ENCODE measurements at regions not wholly inside any gene's neighbourhood (a gene's known extent, or its start where the extent isn't known, plus 50 kb on each side); places are given as distances from the start of the nearest gene placed in this dataset.
"Not testable (repeated sequence)": the region's sequence is repeated elsewhere in the genome, so short reads cannot be mapped to it uniquely, and the experiment has no call there.

GRCh38 chr3:40753951-40754350, 229.2 kb downstream of the ZNF621 start:
- 30 to 40% methylated on average over 1 to 2 of the region's 3 CpGs for WGBS, 2 donors
- H3K4me1 ChIP-seq: peaks cover 0 to 20% (median 0%) of the 10 kb centered on the region in 3 donors
- H3K9me3 ChIP-seq: no peaks in the 10 kb centered on the region
- intact Hi-C loops (cut with DNase I): no loop called here
- no peak overlapping the region for H3K4me3 ChIP-seq
- H3K36me3 ChIP-seq: no peaks in the 10 kb centered on the region
- H3K27me3 ChIP-seq: no peaks in the 10 kb centered on the region
- no peak overlapping the region for H3K27ac ChIP-seq
- no peak for DNase-seq
- TF ChIP-seq CTCF (IDR thresholded peaks at IDR 0.05) (no peak), POLR2A (IDR thresholded peaks at IDR 0.05) (no peak)

- TF ChIP-seq POLR2A (IDR thresholded peaks at IDR 0.05) (no peak), CTCF (IDR thresholded peaks at IDR 0.05) (no peak)
- DNase-seq: no peak
- no peaks in the 10 kb centered on the region for H3K9me3 ChIP-seq
These were observed 230.2 kb downstream of the ZNF621 start for GRCh38 chr3:40754994-40755393.

GRCh38 chr3:40756500-40756899, 231.7 kb downstream of the ZNF621 start:
- intact Hi-C loops (cut with DNase I): no loop called here
- DNase-seq: no peak
- no peak overlapping the region for H3K27ac ChIP-seq
- WGBS, 2 donors: 89 to 100% methylated on average over 1 of the region's 1 CpG
- H3K9me3 ChIP-seq: no peaks in the 10 kb centered on the region
- TF ChIP-seq CTCF (IDR thresholded peaks at IDR 0.05): no peak
- TF ChIP-seq POLR2A (IDR thresholded peaks at IDR 0.05): no peak
- H3K4me3 ChIP-seq: no peak overlapping the region
- H3K36me3 ChIP-seq: no peaks in the 10 kb centered on the region
- H3K4me1 ChIP-seq: peaks cover 0 to 20% (median 0%) of the 10 kb centered on the region in 3 donors
- no peaks in the 10 kb centered on the region for H3K27me3 ChIP-seq

More at GRCh38 chr3:40754994-40755393, 230.2 kb downstream of the ZNF621 start:
- H3K4me3 ChIP-seq: no peak overlapping the region
- H3K36me3 ChIP-seq: no peaks in the 10 kb centered on the region
- H3K27me3 ChIP-seq: no peaks in the 10 kb centered on the region
- peaks cover 0 to 20% (median 0%) of the 10 kb centered on the region in 3 donors for H3K4me1 ChIP-seq
- 53 to 55% methylated on average over 2 of the region's 2 CpGs for WGBS, 2 donors
- intact Hi-C loops (cut with DNase I): no loop called here
- H3K27ac ChIP-seq: no peak overlapping the region

GRCh38 chr3:40762771-40763170, 238.0 kb downstream of the ZNF621 start:
- 47 to 56% methylated on average over 1 of the region's 1 CpG for WGBS, 2 donors
- H3K27ac ChIP-seq; intact Hi-C loops (cut with DNase I): not testable (repeated sequence)

GRCh38 chr3:40763807-40764206, 239.0 kb downstream of the ZNF621 start:
- H3K27me3 ChIP-seq: no peaks in the 10 kb centered on the region
- DNase-seq: no peak
- no peak overlapping the region for H3K27ac ChIP-seq
- intact Hi-C loops (cut with DNase I): no loop called here
- 82 to 91% methylated on average over 4 of the region's 4 CpGs for WGBS, 2 donors
- no peaks in the 10 kb centered on the region for H3K36me3 ChIP-seq
- H3K4me1 ChIP-seq: peaks cover 0 to 9% (median 0%) of the 10 kb centered on the region in 3 donors
- TF ChIP-seq POLR2A (IDR thresholded peaks at IDR 0.05): no peak
- no peak for TF ChIP-seq CTCF (IDR thresholded peaks at IDR 0.05)
- no peaks in the 10 kb centered on the region for H3K9me3 ChIP-seq
- no peak overlapping the region for H3K4me3 ChIP-seq

More at GRCh38 chr3:40762771-40763170, 238.0 kb downstream of the ZNF621 start:
- H3K4me3 ChIP-seq, H3K9me3 ChIP-seq, H3K4me1 ChIP-seq, H3K36me3 ChIP-seq, DNase-seq, H3K27me3 ChIP-seq: not testable (repeated sequence)

- Histone ChIP-seq H3K27ac (no peak overlapping the region), H3K36me3 (no peaks in the 10 kb centered on the region), H3K9me3 (no peaks in the 10 kb centered on the region), H3K4me3 (no peak overlapping the region), H3K4me1 (peaks cover 0 to 19% (median 0%) of the 10 kb centered on the region in 3 donors), H3K27me3 (no peaks in the 10 kb centered on the region)
- TF ChIP-seq POLR2A (IDR thresholded peaks at IDR 0.05) (no peak), CTCF (IDR thresholded peaks at IDR 0.05) (no peak)
- no peak for DNase-seq
- intact Hi-C loops (cut with DNase I): no loop called here
- 68 to 88% methylated on average over 2 of the region's 2 CpGs for WGBS, 2 donors
These were observed 240.0 kb downstream of the ZNF621 start for GRCh38 chr3:40764747-40765146.

All from esophagus squamous epithelium (tissue), 5 donors.